AG04449 (cell line): ENCODE measurements at regions not wholly inside any gene's neighbourhood (a gene's known extent, or its start where the extent isn't known, plus 50 kb on each side); places are given as distances from the start of the nearest gene placed in this dataset.

Source experiments
- CTCF ChIA-PET: fragments of 350-600 bp; formaldehyde crosslinking; extraction: SDS; loops from one replicate; lab custom pipeline; 2021; ENCODE audit warnings: antibody characterized with exemption; lab: Yijun Ruan, JAX
- POLR2A ChIA-PET: fragments of 400-600, 350-600 bp; formaldehyde crosslinking; extraction: SDS; loops from one replicate; lab custom pipeline; 2020; ENCODE audit warnings: antibody characterized with exemption, inconsistent platforms; lab: Yijun Ruan, JAX
- DNase-seq: peaks from one replicate; pipeline ENCODE4 v3.0.0-alpha.2; 2010; ENCODE audit warnings: low read depth, low spot score
- H3K4me3 ChIP-seq: 2 replicates; pipeline ENCODE4 v1.5.1; 2011; ENCODE audit warnings: low read depth, mild to moderate bottlenecking, control low read depth, low read length
- TF ChIP-seq, protein P1 (sequence below): IDR thresholded peaks from one replicate; pipeline ENCODE4 v1.5.1; 2011; ENCODE audit warnings: mild to moderate bottlenecking, moderate library complexity, low read length, control low read depth, inconsistent platforms; ENCODE audit not compliant: insufficient read depth; ENCODE audit errors: missing control alignments

DNA sequence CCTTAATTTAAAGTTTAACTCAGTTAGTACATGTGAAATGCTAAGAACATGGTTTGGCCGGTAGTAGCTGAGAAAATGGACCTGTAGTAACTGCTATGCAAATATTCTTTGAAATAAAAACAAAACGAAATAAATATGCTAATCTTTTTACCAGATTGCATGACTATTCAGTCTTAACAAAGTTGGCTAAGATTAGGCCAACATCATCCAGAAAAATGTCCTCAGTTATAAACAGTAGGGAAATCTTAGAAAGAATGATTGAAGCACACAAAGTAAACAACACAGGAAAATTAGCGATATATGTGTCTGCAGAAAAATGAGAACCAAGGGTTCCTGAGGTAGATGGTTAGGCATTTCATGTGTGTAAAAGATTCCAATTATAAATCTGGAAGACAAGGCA is 832.1 kb downstream of the TUSC7 start:
- POLR2A ChIA-PET = no interaction called here
- no peak for DNase-seq
- no peak overlapping the region for H3K4me3 ChIP-seq
- TF ChIP-seq, protein P1, sequence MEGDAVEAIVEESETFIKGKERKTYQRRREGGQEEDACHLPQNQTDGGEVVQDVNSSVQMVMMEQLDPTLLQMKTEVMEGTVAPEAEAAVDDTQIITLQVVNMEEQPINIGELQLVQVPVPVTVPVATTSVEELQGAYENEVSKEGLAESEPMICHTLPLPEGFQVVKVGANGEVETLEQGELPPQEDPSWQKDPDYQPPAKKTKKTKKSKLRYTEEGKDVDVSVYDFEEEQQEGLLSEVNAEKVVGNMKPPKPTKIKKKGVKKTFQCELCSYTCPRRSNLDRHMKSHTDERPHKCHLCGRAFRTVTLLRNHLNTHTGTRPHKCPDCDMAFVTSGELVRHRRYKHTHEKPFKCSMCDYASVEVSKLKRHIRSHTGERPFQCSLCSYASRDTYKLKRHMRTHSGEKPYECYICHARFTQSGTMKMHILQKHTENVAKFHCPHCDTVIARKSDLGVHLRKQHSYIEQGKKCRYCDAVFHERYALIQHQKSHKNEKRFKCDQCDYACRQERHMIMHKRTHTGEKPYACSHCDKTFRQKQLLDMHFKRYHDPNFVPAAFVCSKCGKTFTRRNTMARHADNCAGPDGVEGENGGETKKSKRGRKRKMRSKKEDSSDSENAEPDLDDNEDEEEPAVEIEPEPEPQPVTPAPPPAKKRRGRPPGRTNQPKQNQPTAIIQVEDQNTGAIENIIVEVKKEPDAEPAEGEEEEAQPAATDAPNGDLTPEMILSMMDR = no peak
- CTCF ChIA-PET = interaction anchor here (1.3 kb wide), 1 partner anchor 16 kb away, joined by 7 read pairs; no protein-coding TSS in a partner anchor

DNA sequence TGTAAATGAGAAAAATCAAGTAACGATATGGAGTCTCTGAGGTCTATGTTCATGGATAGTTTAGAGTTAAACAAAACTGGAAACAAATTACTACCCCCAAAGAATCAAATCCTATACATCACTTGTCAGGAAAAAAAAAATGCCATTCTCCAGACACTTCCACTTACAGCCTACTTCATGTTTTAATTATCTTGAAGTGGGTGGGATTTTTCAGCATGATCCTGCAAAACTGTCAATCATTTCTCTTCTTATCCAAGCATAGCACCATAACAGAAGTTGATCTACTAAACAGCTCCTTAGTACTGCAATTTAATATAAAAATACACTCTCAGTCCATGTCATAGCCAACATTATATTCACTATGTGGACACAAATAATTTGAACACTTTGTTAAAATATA is 833.9 kb downstream of the TUSC7 start:
- DNase-seq = no peak
- no peak overlapping the region for H3K4me3 ChIP-seq
- POLR2A ChIA-PET = no interaction called here
- CTCF ChIA-PET = interaction anchor here (0.7 to 1.4 kb wide), 2 partner anchors 16 to 174 kb away, joined by 3 read pairs; no protein-coding TSS in a partner anchor
- TF ChIP-seq, protein P1 = no peak

DNA sequence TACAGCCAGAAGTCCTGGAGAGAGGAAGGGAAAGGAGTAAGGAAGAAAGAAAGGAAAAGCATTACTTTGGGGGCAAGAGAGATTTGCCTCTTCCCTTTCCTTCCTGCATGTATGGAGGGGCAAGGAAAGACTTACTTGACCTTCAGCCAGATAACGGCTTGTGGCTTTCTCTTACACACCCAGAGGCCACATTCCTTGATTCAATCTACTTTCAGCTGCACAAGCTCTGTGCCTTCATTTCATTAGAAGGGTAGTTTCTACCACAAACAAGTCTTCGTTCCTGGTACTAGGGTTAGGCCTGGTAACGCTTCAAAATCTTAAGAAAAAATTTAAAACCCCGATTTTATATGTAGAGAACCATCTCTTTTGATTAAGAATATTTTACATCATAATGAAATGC is 835.9 kb downstream of the TUSC7 start:
- ChIA-PET CTCF (interaction anchor here (1.2 kb wide), 1 partner anchor 20 kb away, joined by 3 read pairs; no protein-coding TSS in a partner anchor), POLR2A (no interaction called here)
- no peak for DNase-seq
- TF ChIP-seq, protein P1 = no peak
- no peak overlapping the region for H3K4me3 ChIP-seq

DNA sequence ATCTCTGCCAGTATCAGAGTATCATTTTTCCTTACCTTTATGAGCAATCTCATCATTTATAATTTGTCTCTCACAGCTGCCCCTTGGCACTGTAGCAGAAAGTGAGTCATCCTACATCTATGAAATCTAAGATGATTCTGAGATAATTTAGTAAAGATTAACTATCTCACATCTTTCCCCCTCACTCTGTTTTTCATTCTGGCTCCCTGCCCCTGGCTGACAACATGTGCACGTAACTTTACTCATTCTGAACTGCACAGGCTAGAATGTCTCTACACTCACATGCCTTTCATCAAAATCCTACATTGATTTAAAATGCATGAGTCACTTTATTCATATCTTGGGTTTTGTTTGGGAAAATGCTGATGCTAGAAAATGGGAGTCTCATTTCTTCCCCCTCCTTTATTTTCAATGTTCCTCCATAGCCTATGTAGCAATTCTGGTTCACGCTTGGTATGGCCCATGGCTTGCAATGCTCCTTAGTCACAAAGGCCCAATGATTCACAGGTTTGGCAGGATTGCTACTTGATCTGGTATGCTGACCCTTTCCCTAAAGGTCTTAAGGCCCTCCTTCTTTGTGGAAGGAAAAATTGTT is 838.5 kb downstream of the TUSC7 start:
- TF ChIP-seq, protein P1 = no peak
- H3K4me3 ChIP-seq = no peak overlapping the region
- CTCF ChIA-PET = interaction anchor here (0.6 to 2.5 kb wide), 3 partner anchors 22 to 449 kb away, joined by 3 to 11 read pairs (median 3); no protein-coding TSS in a partner anchor
- POLR2A ChIA-PET = no interaction called here
- peak; percentile 29 for DNase-seq

DNA sequence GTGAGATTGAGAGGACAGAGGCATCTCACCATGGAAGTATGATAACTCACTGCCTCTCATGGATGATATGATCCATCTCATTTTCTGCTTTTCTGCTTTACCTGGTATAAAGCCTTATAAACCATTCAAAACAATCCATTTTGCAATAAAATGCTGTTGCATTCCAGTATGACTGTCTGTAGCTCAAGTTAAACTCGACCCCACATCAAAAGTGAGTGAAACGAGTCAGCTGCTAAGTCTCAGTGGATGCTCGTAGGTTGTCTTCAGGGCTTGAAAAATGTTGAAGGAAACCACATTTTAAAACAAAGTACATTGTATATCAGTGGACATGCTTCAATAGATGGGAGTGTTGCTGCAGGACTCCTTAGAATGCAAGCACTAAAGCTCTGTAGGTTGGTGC is 839.0 kb downstream of the TUSC7 start:
- no peak for DNase-seq
- CTCF ChIA-PET = interaction anchor here (0.6 to 2.5 kb wide), 3 partner anchors 23 to 449 kb away, joined by 3 to 11 read pairs (median 3); no protein-coding TSS in a partner anchor

DNA sequence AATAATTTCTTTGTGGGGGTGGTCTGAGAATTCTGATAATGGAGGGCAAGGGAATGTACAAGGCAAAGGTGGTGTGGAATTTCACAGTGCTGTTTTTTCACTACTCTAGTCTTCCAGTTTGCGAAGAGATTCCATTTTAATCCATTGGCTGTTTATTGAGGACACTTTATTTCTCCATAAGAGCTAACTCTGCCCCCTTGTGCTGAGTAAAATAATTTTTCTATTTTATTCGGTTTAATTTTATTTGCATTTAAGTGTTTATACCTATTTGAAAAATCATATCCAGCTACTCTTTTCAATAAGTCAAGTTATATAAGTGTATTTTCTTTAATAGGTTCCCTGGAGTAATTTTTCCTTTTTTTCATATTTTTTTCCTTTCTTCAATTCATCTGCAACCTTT is 840.1 kb downstream of the TUSC7 start:
- POLR2A ChIA-PET = no interaction called here
- no peak for DNase-seq
- TF ChIP-seq, protein P1 = no peak
- CTCF ChIA-PET = interaction anchor here (0.8 to 2.5 kb wide), 3 partner anchors 24 to 779 kb away, joined by 3 to 11 read pairs (median 7); no protein-coding TSS in a partner anchor
- H3K4me3 ChIP-seq = no peak overlapping the region

More for the DNA sequence above, 839.0 kb downstream of the TUSC7 start:
- TF ChIP-seq, protein P1 = no peak
- no peak overlapping the region for H3K4me3 ChIP-seq
- POLR2A ChIA-PET = no interaction called here
